DMS79 (cell line): ENCODE measurements at regions not wholly inside any gene's neighbourhood (a gene's known extent, or its start where the extent isn't known, plus 50 kb on each side); places are given as distances from the start of the nearest gene placed in this dataset.
A peak's percentile ranks its signal among the peaks of the same experiment; 100 is the strongest.

Experiments used
- DNase-seq: peaks from one replicate; lab custom pipeline; 2025; lab: John Stamatoyannopoulos, UW

DNA sequence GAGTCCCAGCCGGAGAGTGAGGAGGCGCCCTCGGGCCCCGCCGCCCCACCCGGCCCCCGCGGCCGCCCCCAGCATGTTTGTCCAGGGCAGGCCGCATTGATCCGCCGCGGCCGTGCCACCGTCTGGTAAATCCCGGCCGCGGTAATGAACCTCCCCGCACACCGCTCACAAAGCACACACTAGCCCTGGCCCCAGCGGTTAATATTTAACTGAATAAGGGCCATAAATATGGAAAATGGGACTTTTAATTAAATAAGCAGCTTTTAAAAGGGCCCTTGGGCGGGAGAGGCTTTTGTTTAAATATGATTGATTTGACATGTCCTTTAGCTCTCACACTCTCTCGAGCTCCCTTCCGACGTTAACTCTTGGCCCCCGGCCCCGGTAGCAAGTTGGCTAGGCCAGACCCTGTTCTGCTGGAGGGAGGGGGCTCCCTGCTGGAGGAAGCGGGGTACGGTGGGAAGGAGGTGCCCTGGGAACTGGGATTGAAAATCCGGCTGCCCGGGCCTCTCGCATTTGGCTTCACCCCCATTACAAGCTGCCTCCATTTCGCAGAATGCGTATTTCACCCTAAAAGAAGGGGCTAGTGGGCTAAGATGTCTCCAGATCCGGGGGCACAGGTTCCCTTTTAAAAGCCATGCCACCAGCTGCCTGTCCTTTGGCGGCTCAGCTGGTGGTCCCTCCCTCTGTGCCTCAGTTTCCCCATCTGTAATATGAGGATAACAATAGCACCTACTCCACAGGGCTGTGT lies 199.8 kb downstream of the RBM19 start:
- DNase-seq: no peak

DNA sequence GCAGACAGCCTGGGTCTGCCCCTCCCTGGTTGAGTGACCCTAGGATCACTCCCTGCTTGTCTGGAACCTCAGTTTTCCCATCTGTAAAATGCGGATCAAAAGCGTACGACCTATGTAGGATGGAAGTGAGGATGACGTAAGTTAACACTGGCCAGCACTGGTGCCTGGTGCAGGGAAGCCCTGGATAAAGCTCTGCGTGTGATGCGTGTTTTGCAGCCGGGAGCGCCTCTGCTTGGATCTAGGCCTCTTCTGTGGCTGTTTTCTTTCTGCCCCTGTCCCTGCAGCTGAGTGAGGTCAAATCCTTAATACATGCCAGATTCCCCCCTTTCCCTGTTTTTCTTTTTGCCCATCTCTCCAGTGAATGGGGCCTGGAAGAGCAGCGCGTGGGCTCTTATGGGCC lies 201.5 kb downstream of the RBM19 start:
- no peak for DNase-seq

DNA sequence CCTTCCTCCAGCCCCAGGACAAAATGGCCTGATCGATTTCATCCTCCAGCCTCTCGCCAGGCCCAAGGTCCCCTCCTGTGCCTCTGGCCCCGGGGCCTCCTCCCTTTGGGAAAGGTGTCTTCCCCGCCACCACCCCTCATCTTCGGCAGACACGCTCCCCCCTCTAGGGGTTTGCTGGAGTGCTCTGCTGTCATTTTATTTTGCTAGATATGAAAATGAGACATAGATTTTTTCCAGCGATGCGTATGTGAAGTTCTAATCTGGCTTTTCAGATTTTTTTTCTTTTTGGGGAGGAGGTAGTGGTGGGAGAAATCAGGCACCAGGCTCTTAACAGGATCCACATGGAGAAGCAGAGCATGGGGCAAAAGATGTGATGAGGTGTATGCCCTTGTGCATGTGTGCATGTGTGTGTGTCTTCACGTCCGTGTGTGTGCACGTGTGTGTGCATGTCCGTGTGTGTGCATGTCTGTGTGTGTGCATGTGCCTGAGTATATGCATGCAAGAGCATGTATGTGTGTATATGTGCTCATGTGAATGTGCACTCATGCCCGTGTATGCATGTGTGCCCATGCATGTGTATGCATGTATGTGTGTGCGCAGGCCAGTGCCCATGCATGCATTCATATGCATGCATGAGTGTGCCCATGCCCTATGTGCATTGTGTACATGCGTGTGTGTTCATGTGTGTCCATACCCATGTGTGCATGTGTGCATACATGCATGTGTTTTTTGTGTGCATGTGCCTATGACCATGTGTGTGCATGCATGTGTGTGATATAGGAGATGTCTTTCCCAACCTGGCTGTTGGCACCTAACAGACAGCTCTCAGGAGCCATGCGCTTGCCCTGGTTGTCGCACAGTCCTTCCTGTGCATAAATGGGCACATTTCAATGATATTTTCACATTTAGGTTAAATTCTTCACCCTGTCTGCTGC lies 203.0 kb downstream of the RBM19 start:
- no peak for DNase-seq

DNA sequence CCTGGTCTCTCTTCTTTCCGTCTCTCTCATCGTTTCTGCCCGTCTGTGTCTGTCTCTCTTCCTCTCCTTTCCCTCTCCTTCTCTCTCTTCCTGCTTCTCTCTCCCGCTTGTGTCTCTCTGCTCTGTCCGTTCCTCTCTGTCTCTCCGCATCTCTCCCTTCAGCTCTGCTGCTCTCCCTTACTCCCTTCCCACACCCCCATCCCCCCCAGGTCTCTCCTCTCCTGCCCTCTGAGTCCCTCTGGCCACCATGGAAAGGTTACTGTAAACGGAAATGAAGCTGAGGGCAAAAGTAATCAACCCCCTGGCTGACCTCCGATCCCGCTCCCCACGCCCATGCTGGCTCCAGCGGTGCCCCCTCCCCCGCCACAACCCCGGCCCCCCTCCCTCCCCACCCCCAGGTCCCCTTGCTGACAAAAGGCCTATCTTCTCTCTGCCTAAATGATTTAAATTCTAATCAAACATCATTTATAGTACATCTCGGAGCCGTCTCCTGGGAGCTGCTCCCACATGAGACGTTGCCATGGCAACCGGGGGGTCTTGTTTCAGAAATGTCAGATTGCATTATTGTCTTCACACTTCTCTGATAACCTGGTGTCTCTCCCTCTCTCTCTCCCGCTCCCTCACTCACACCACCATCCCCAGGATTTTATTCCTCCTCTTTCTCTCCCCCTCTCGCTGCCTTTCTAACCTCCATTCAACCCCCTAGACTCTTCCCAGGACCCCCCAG lies 203.8 kb downstream of the RBM19 start:
- DNase-seq: no peak

DNA sequence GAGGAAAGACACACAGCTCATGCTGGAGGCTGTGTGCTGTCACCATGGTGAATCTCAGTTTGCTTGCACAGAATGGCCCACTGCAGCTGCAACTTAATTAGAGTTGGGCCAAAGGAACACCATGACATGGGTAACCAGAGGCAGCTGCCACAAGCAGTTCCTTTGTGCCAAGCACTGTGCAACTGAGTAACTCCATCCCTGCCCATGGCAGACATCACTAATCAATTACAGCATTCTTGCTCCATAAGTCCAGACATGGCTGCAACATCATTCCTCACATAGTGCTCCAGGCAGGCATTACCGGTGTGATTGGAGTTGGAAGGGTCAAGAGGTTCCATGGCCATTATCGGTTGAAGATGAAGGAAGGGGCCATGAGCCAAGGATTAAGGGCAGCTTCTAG lies 207.0 kb downstream of the RBM19 start:
- DNase-seq: no peak

DNA sequence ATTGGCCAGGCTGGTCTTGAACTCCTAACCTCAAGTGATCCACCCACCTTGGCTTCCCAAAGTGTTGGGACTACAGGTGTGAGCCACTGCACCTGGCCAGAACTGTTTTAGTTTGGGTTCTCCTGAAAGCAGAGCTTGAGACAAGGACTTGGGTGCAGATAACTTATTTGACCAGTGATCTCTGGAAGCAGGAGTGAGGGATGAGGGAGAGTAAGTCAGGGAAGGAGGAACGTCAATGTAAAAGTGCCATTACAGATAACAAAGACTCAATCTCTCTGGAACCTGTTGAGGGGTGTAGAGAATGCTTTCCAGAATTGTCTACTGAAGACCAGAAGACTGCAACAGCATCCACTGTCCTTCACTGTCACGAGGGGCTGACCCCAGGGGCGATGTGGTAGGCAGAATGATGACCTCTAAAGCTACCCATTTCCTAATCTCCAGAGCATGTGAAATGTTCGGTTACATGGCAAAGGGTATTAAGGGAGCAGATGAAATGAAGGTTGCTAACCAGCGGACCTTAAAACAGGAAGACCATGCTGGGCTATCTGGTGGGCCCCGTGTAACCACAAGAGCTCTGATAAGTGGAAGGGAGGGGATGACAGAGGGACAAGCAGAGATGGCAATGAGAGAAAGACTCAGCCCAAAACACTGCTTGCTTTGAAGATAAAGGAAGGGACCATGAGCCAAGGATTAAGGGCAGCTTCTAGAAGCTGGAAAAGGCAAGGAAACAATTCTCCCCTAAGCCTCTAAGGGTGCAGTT lies 207.8 kb downstream of the RBM19 start:
- no peak for DNase-seq

DNA sequence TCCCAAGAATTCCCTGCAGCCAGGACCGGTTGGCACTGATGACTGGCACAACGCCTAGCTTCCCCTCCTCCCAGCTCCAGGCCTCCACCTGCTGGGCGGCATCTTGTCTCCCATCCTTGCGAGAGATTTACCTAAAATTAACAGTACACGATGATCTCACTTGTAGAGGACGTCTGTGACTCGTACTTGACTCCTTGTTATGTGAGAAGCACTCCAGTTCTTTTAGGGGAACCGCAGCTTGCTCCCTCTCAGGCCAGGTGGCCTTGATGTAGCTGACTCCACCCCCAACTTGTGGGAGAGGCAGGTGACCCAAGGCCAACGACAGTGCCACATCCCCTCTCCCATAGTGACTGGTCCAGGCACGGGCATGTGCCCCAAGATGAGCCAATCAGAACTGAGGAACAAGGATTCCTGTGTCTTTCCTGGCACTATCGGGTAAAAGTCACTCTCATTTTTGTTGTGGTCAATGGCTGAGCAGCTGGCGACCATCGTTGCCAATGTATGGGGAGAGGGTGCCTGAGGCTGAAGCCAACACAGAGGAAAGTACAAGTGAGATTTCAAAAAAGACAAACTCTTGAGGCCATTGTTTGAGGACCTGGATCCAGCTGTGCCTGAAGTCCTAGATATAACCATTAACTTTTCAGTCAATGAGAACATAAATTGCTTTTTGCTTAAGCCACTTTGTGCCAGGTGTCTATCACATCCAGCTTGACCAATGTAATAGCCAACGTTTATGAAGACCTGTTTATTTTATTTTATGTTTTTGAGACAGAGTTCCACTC lies 208.7 kb downstream of the RBM19 start:
- DNase-seq: peak; percentile 73

DNA sequence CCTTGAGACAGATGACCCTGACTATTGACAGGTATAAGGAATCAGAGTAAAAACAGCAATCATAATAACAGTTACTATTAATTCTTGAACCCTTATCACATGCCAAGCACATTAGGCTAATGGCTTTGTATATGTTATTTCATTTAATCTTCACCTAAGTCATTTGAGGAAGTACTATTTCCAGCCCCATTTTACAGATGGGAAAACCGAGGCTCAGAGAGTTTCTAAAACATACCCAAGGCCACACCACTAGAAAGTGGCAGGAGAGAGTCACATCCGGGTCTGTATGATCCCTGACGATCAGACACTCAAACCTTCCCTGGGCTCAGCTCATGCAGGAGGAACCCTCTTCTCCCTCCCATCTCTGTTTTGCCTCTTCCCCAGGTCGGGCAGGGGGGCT lies 209.5 kb downstream of the RBM19 start:
- DNase-seq: no peak

DNA sequence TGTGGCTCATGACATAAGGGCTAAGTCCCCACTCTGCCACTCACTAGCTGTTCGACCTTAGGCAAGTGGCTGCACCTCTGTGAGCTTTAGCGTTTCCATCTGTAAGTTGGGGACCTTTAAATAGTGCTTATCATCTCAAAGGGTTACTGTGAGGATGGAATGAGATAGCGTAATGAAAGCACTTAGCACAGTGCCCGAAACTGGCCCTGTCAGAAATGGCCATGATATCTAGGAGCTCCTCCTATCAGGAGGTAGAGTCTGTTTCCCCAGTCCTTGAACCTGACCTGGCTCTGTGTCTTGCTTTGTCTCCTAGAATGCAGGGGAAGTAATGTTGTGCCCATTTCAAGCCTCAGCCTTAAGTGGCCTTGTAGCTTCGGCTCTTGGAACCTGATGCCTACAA lies 211.0 kb downstream of the RBM19 start:
- no peak for DNase-seq

DNA sequence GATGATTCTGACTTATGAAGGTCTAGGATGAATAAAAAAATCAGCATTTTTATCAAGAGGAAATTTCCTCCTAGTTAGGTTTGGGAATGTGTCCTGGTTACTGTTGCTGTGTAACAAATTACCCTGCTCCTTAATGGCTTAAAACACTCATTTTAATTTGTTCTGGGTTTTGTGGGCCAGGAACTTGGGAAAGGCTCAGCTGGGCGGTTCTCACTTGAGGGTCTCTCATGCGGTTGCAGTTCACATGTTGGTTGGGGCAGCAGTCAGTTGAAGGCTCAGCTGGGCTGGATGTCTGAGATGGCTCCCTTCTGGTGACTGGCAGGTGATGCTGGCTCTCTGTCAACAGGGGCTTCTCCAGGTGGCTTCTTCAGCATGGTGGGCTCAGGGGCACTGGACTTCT lies 214.6 kb downstream of the RBM19 start:
- no peak for DNase-seq

DNA sequence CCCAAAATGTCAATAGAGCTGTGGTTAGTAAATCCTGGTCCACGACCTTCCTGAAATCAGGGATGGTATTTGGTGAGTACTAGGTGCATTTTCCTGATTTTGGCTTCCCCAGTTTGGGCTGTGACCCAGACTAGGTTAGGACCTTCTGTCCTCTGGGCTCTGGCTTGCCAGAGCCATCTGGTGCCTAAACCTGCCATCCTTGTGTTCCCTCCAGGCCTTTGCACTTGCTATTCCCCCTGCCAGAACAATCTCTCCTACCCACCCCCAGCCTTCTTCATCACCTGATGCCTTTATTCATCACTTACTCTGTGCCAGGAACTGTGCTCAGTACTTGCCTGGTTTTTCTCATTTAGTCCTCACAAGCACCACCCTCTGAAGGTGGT lies 216.7 kb downstream of the RBM19 start:
- DNase-seq: no peak

DNA sequence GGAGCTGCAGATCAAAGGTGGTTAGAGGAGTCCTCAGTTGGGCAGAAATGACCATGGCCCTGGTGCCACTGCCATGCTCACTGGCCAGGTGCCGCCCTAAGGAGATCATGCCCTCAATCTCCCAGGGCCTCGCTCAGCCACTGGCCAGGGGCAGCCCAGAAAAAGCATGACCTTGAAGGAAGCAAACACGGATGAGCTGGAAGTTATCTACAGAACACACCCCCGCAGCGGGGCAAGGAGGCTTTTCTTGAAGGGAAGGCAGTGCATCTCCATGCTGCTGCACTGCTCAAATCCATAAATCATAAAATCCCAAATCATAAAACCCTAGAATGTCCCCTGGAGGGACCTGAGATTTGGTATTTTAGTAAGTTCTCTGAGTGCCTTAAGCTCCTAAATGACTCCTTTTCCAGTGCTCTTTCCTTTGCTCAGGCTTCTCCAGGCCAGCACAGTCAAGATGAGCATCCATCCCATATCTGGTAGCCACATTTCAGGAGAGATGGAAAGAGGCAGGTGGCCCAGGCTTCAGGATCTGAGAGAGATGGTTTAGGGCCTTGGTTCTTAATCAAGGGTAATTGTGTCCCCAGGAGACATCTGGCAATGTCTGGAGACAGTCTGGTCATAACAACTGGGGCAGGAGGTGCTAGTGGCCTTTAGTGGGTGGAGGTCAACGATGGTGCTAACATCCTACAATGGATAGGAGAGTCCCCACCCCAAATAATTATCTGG lies 217.3 kb downstream of the RBM19 start:
- no peak for DNase-seq

DNA sequence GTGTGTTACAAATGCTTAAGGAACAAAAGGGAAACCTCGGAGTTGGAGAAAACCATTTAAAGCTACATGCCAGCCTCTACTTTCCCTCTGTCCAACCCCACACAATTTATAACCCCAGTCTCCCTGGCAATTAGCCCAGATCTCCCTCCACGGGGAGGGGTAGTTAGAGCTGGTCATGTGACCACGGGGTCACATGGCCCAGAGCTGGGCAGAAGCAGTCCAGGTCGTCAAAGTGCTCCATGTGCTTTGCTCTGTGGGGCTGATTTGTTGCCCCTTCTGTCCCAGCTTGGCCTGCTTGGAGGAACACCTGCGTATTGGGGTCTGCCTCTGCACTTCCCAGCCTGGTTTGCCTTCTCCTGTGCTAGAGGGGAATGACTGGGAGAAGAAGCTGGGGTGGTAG lies 219.1 kb downstream of the RBM19 start:
- peak; percentile 22 for DNase-seq

DNA sequence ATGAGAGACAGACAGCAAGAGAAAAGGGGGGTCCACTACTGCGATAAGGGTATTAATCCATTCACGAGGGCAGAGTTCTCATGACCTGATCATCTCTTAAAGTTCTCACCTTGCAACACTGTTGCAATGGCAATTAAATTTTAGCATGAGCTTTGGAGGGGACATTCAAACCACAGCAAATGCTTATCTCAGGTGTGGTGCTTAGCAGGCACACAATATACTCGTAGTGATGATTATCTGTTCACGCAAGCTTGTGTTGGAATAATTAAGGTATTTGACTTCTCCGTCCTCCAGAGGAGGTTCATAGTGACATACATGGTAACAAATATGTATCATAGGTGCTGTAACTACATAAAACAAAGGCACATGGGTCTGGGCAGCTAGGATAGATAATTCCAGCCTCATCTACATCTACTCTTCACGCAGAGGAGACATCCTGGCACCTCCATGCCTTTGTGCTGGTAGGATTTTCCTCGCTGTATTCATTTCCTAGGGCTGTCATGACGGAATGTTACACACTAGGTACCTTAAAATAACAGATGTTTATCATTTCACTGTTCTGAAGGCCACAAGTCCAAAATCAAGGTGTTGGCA lies 221.2 kb downstream of the RBM19 start:
- no peak for DNase-seq

DNA sequence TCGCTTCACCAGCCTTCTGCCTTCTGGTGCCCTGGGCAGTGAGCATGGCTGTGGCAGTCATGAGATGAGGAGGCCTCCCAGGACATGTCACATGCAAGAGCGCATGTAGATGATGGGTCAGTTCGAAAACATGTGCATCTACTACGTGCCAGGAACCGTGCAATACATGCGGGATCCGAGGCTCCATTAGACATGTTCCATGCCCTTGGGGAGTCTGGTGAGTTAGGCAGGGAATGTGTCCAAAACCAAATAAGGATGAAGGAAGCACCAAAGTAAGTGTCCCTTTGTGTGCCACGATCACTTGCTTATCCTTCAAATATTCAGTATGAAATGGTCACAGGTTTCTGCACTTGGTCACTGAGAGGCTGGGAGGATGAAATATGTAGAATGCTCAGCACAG lies 223.3 kb downstream of the RBM19 start:
- no peak for DNase-seq

DNA sequence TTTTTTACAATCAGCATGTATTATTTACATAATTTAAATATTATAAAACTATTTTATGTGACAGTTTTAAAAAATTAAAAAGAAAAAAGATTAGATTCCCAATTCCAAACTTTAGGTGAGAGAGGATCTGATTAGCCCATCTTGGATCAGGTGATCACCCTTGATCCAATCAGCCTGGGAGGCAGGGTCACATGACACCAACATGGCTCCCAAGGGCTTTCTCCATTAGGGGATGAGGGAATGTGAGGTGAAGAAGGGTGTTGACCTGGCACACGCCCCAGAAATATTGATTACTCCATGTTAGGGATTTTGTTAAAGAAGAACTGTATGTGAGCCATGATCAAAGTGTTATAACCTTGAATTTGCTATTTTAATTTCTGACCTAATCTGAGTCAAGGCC lies 225.4 kb downstream of the RBM19 start:
- DNase-seq: no peak

DNA sequence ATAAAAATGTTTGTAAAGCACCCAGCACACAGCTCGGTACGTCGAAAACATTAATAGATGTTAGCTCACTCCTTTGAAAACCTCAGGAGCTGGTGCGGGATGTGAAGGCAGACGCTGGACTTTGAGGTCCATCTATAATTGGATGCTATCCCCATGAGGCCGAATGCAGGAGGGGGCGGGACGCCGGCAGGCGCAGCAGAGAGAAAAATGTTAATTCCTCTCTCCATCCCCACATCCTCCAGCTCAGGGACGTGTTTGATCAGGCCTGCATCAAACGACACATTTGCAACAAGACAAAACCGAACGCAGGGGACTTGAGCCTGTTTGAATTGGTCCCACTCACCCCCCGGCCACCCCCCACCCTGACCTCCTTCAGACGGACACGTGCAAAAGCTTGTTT lies 231.0 kb downstream of the RBM19 start:
- DNase-seq: no peak

DNA sequence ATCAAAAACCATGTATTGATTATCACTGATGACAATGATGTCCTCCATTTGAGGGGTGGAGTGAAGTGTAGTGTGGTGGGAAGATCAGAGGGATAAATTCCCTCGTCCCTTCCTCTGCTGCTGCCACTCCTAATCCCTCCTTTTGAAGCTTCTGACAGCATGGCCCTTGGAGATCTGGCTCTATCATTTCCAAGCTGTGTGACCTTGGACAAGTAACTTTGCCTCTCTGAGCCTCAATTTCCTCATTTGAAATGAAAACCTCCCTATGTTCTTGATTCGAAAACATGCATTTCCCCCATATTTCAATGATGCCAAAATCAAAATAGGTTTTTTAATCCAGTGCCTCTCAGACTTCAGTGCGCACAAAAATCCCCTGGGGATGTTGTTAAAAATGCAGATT lies 231.6 kb downstream of the RBM19 start:
- no peak for DNase-seq

DNA sequence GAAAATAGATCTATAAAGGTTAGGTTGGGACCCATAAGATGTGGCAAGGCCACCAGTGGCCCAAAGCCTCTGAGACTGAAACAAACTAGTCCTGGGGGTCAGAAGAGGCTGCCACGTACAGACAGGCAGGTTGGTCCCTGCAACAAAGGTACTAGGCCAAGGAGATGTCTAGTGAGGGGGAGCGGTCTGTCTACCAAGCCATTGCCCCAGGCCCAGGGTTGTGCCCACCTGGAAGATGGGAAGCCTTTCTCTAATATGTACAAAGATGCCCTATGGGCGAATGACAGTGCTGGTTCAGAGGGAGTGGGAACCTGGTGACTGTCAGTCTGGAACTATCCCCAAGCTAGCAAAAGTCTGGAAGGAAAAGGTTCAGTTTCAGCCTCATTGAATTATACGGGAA lies 233.2 kb downstream of the RBM19 start:
- no peak for DNase-seq

DNA sequence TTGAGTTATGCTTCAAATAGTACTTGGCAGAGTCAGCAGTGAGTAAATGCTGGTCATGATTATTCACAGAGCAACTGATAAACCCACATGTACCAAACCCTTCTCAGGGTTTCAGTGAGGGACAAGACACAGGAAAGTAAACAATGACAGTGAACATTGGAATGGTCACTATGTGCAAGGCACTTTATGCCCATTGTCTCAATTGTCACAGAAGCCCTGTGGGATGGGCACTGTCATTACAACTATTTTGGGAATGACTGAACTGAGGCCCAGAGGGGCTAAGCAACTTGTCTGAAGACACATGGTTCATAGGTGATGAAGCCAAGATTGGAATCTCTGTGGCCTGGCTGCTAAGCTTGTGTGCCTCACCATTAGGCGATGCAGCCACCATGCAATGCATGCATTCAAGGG lies 238.5 kb downstream of the RBM19 start:
- no peak for DNase-seq
